ENCODE measurements at regions not wholly inside any gene's neighbourhood (a gene's known extent, or its start where the extent isn't known, plus 50 kb on each side); places are given as distances from the start of the nearest gene placed in this dataset.

DNA sequence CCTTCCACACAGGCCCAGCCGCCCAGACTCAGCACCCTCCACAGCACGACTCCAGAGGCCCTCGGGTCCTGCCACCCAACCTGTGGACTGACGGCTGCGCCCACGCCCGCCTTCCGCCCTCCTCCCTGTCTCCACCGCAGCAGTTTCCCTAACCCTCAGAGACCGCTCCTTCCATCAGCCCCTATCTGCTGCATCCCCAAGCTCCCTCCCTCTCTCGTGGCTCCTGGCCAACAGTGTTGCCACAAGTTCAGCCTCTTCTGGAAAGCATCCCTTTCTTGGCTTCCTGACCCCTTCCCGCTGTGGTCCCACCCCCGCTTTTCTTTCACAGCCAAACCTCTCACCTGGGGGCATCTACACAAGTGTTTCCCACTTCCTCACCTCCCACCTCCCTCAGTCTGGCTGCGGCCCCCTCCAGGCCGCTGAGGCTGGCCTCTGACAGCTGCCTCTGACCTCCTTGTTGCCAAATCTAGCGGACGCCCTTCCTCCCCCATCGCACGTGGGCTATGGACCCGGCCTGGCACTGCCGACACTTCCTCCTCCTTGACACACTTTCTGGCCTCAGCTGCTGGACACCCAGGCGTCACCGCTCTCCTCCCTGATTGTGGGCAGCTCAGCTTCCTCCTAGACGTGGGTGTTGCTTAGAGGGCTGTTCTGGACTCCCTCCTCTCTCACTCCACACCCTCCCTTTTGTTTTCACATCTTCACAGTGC is 168.8 kb upstream of the TLE3 start:
- TF ChIP-seq TBP (IDR thresholded peaks at IDR 0.05; ENCODE audit: low read depth, low read length) (no peak), SP2 (IDR thresholded peaks at IDR 0.05; ENCODE audit: low read length) (no peak)
- TF ChIP-seq, protein P1, sequence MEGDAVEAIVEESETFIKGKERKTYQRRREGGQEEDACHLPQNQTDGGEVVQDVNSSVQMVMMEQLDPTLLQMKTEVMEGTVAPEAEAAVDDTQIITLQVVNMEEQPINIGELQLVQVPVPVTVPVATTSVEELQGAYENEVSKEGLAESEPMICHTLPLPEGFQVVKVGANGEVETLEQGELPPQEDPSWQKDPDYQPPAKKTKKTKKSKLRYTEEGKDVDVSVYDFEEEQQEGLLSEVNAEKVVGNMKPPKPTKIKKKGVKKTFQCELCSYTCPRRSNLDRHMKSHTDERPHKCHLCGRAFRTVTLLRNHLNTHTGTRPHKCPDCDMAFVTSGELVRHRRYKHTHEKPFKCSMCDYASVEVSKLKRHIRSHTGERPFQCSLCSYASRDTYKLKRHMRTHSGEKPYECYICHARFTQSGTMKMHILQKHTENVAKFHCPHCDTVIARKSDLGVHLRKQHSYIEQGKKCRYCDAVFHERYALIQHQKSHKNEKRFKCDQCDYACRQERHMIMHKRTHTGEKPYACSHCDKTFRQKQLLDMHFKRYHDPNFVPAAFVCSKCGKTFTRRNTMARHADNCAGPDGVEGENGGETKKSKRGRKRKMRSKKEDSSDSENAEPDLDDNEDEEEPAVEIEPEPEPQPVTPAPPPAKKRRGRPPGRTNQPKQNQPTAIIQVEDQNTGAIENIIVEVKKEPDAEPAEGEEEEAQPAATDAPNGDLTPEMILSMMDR (IDR thresholded peaks at IDR 0.05; ENCODE audit: control extremely low read depth in 1 of 3, insufficient read depth in 1 of 3, low read depth in 1 of 3, low read length in 3 of 3) = no peak

Data from H1 (cell line).